ENCODE measurements at regions not wholly inside any gene's neighbourhood (a gene's known extent, or its start where the extent isn't known, plus 50 kb on each side); places are given as distances from the start of the nearest gene placed in this dataset.

- TF ChIP-seq EZH2 (IDR thresholded peaks at IDR 0.05; ENCODE audit: borderline replicate concordance): no peak
- TF ChIP-seq EZH2phosphoT487 (IDR thresholded peaks at IDR 0.05; ENCODE audit: low read depth, severe bottlenecking, unreplicated experiment): no peak
- no peak for TF ChIP-seq CTCF (IDR thresholded peaks at IDR 0.05; ENCODE audit: poor library complexity)
- H3K4me2 ChIP-seq: no peak overlapping the region
- no peak overlapping the region for H3K27ac ChIP-seq
- no peaks in the 10 kb centered on the region for H4K20me1 ChIP-seq (ENCODE audit: insufficient read depth, poor library complexity, severe bottlenecking)
- no peak overlapping the region for H2AFZ ChIP-seq
- no peaks in the 10 kb centered on the region for H3K9me3 ChIP-seq (ENCODE audit: low read depth)
- no peaks in the 10 kb centered on the region for H3K36me3 ChIP-seq (replicated peaks; ENCODE audit: insufficient read depth, low read depth)
- no peaks in the 10 kb centered on the region for H3K79me2 ChIP-seq
- DNase-seq (ENCODE audit: low spot score): no peak
- no peak overlapping the region for H3K4me3 ChIP-seq
- H3K9me2 ChIP-seq (replicated peaks; ENCODE audit: insufficient read depth): no peaks in the 10 kb centered on the region
- no peaks in the 10 kb centered on the region for H3K27me3 ChIP-seq
- no peaks in the 10 kb centered on the region for H3K4me1 ChIP-seq (ENCODE audit: insufficient read depth)
Observed at GRCh38 chr3:152578769-152579168, 256.2 kb upstream of the P2RY1 start.

- Histone ChIP-seq H3K27me3 (no peaks in the 10 kb centered on the region), H3K9me2 (replicated peaks; ENCODE audit: insufficient read depth) (no peaks in the 10 kb centered on the region), H3K4me2 (no peak overlapping the region), H3K79me2 (no peaks in the 10 kb centered on the region), H4K20me1 (ENCODE audit: insufficient read depth, poor library complexity, severe bottlenecking) (no peaks in the 10 kb centered on the region), H3K36me3 (replicated peaks; ENCODE audit: insufficient read depth, low read depth) (no peaks in the 10 kb centered on the region), H3K27ac (no peak overlapping the region), H3K4me3 (no peak overlapping the region), H2AFZ (no peak overlapping the region), H3K9me3 (ENCODE audit: low read depth) (no peaks in the 10 kb centered on the region), H3K4me1 (ENCODE audit: insufficient read depth) (no peaks in the 10 kb centered on the region)
- 81% methylated on average over 3 of the region's 3 CpGs for WGBS (ENCODE audit: low lambda C conversion rate, missing lambda C conversion rate)
- DNase-seq (ENCODE audit: low spot score): no peak
- TF ChIP-seq EZH2 (IDR thresholded peaks at IDR 0.05; ENCODE audit: borderline replicate concordance) (no peak), CTCF (IDR thresholded peaks at IDR 0.05; ENCODE audit: poor library complexity) (no peak), EZH2phosphoT487 (IDR thresholded peaks at IDR 0.05; ENCODE audit: low read depth, severe bottlenecking, unreplicated experiment) (no peak)
Observed at GRCh38 chr3:152581951-152582350, 253.0 kb upstream of the P2RY1 start.

- no peaks in the 10 kb centered on the region for H3K79me2 ChIP-seq
- no peak overlapping the region for H3K27ac ChIP-seq
- no peak for DNase-seq (ENCODE audit: low spot score)
- TF ChIP-seq EZH2phosphoT487 (IDR thresholded peaks at IDR 0.05; ENCODE audit: low read depth, severe bottlenecking, unreplicated experiment) (no peak), EZH2 (IDR thresholded peaks at IDR 0.05; ENCODE audit: borderline replicate concordance) (no peak), CTCF (IDR thresholded peaks at IDR 0.05; ENCODE audit: poor library complexity) (no peak)
- no peak overlapping the region for H3K4me3 ChIP-seq
- H3K9me3 ChIP-seq (ENCODE audit: low read depth): no peaks in the 10 kb centered on the region
- 80% methylated on average over 1 of the region's 1 CpG for WGBS (ENCODE audit: low lambda C conversion rate, missing lambda C conversion rate)
- no peaks in the 10 kb centered on the region for H3K27me3 ChIP-seq
- no peaks in the 10 kb centered on the region for H4K20me1 ChIP-seq (ENCODE audit: insufficient read depth, poor library complexity, severe bottlenecking)
- no peaks in the 10 kb centered on the region for H3K9me2 ChIP-seq (replicated peaks; ENCODE audit: insufficient read depth)
- no peaks in the 10 kb centered on the region for H3K4me1 ChIP-seq (ENCODE audit: insufficient read depth)
- H3K4me2 ChIP-seq: no peak overlapping the region
- H3K36me3 ChIP-seq (replicated peaks; ENCODE audit: insufficient read depth, low read depth): no peaks in the 10 kb centered on the region
- no peak overlapping the region for H2AFZ ChIP-seq
Observed at GRCh38 chr3:152583963-152584362, 251.0 kb upstream of the P2RY1 start.

- WGBS (ENCODE audit: low lambda C conversion rate, missing lambda C conversion rate): 86% methylated on average over 4 of the region's 4 CpGs
- no peak for DNase-seq (ENCODE audit: low spot score)
Observed at GRCh38 chr3:152586974-152587373, 248.0 kb upstream of the P2RY1 start.

More at GRCh38 chr3:152586974-152587373, 248.0 kb upstream of the P2RY1 start:
- no peak for TF ChIP-seq CTCF (IDR thresholded peaks at IDR 0.05; ENCODE audit: poor library complexity)
- TF ChIP-seq EZH2phosphoT487 (IDR thresholded peaks at IDR 0.05; ENCODE audit: low read depth, severe bottlenecking, unreplicated experiment): no peak
- TF ChIP-seq EZH2 (IDR thresholded peaks at IDR 0.05; ENCODE audit: borderline replicate concordance): no peak
- Histone ChIP-seq H2AFZ (no peak overlapping the region), H3K4me2 (no peak overlapping the region), H3K4me1 (ENCODE audit: insufficient read depth) (no peaks in the 10 kb centered on the region), H3K9me2 (replicated peaks; ENCODE audit: insufficient read depth) (no peaks in the 10 kb centered on the region), H3K27me3 (no peaks in the 10 kb centered on the region), H4K20me1 (ENCODE audit: insufficient read depth, poor library complexity, severe bottlenecking) (no peaks in the 10 kb centered on the region), H3K79me2 (no peaks in the 10 kb centered on the region), H3K27ac (no peak overlapping the region), H3K9me3 (ENCODE audit: low read depth) (no peaks in the 10 kb centered on the region), H3K36me3 (replicated peaks; ENCODE audit: insufficient read depth, low read depth) (no peaks in the 10 kb centered on the region), H3K4me3 (no peak overlapping the region)

Measured in hepatocyte (in vitro differentiated cells).